Cardiac muscle cell (in vitro differentiated cells and primary cell): ENCODE measurements at regions not wholly inside any gene's neighbourhood (a gene's known extent, or its start where the extent isn't known, plus 50 kb on each side); places are given as distances from the start of the nearest gene placed in this dataset.

ENCODE experiments used
- DNase-seq, 2 donors: peaks; one replicate each; pipeline versions ENCODE4 v3.0.0 to v3.0.0-alpha.2; 2010 to 2017; ENCODE audit warnings: low read depth in 1 of 2, low spot score in 1 of 2
- H3K27ac ChIP-seq: fragments of 200-600 bp; sonication (generic); 2 replicates; pipeline ENCODE4 v1.5.1; 2016
- H3K27me3 ChIP-seq: fragments of 200-600 bp; sonication (generic); 2 replicates; pipeline ENCODE4 v1.6.0; 2016; ENCODE audit warnings: control low read depth
- H3K36me3 ChIP-seq: fragments of 200-600 bp; sonication (generic); 2 replicates; pipeline ENCODE4 v1.5.1; 2016; ENCODE audit warnings: control low read depth
- H3K4me1 ChIP-seq: fragments of 200-600 bp; sonication (generic); 2 replicates; pipeline ENCODE4 v1.8.1; 2017; ENCODE audit warnings: low read depth, mild to moderate bottlenecking, mixed run types
- H3K4me3 ChIP-seq: fragments of 200-600 bp; sonication (generic); 2 replicates; pipeline ENCODE4 v1.5.1; 2016; ENCODE audit warnings: mild to moderate bottlenecking
- H3K9me3 ChIP-seq: fragments of 200-600 bp; sonication (generic); 2 replicates; pipeline ENCODE4 v1.5.1; 2017; ENCODE audit warnings: low read depth, mild to moderate bottlenecking, control low read depth
- TF ChIP-seq, protein P1 (sequence below): IDR thresholded peaks from 2 replicates; pipeline ENCODE4 v1.5.1; 2012; ENCODE audit warnings: low read depth, mild to moderate bottlenecking, low read length

DNA sequence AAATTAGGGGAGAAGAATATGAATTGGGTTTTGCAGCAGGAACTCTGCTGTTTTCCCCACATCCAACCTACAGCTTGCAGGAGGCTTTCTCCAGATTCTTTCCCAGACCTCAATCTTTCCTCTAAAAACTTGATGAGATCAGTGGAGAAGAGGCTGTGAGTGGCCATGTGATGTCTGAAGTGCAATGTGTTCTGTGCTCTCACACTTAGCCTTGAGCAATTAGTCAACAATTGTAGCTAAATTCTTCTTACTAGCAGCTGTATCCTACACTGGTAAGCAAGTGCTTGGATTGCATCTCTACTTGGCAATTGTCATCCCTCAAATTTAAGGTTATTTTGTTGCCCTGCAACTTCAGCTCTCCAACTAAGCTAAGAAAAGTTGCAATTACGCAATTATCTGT is 807.3 kb upstream of the RGS18 start:
- no peaks in the 10 kb centered on the region for H3K36me3 ChIP-seq
- TF ChIP-seq, protein P1, sequence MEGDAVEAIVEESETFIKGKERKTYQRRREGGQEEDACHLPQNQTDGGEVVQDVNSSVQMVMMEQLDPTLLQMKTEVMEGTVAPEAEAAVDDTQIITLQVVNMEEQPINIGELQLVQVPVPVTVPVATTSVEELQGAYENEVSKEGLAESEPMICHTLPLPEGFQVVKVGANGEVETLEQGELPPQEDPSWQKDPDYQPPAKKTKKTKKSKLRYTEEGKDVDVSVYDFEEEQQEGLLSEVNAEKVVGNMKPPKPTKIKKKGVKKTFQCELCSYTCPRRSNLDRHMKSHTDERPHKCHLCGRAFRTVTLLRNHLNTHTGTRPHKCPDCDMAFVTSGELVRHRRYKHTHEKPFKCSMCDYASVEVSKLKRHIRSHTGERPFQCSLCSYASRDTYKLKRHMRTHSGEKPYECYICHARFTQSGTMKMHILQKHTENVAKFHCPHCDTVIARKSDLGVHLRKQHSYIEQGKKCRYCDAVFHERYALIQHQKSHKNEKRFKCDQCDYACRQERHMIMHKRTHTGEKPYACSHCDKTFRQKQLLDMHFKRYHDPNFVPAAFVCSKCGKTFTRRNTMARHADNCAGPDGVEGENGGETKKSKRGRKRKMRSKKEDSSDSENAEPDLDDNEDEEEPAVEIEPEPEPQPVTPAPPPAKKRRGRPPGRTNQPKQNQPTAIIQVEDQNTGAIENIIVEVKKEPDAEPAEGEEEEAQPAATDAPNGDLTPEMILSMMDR, result no peak
- H3K4me3 ChIP-seq, result no peak overlapping the region
- H3K4me1 ChIP-seq, result no peaks in the 10 kb centered on the region
- H3K27me3 ChIP-seq, result no peaks in the 10 kb centered on the region
- no peak for DNase-seq
- H3K27ac ChIP-seq, result no peak overlapping the region
- H3K9me3 ChIP-seq, result no peaks in the 10 kb centered on the region

DNA sequence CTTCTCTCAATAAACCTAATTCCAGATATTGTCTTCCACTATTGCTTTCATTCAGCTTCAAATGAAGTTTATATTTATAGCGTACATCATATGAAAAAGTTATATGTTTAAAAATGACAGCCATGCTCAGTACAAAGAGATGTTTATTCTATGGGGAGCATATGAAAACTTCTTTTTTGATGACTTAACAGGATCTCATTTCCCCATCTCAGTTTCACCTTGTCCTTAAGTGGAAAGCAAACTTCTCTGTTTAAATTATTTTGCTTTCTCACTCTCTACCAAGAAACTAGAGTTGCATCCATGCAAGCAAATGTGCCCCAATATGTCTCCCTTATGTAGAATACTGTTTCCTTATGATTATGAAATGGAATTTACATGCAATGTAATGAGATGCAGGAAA is 799.5 kb upstream of the RGS18 start:
- no peak overlapping the region for H3K27ac ChIP-seq
- TF ChIP-seq, protein P1, result no peak
- H3K9me3 ChIP-seq, result no peaks in the 10 kb centered on the region
- H3K4me1 ChIP-seq, result no peaks in the 10 kb centered on the region
- H3K36me3 ChIP-seq, result no peaks in the 10 kb centered on the region
- H3K4me3 ChIP-seq, result no peak overlapping the region
- no peak for DNase-seq
- no peaks in the 10 kb centered on the region for H3K27me3 ChIP-seq

DNA sequence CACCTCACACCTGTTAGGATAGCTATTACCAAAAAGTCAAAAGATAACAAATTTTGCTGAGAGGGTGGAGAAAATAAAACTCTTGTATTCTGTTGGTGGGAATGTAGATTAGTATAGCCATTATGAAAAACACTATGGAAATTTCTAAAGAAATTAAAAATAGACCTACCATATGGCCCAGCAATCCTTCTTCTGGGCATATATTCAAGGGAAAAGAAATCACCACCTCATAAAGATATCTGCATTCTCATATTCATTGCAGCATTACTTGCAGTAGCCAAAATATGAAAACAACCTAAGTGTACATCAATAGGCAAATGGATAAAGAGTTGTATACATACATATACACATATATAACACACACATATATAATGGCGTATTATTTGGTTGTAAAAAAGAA is 791.6 kb upstream of the RGS18 start:
- Histone ChIP-seq H3K9me3 (no peaks in the 10 kb centered on the region), H3K4me3 (no peak overlapping the region), H3K36me3 (no peaks in the 10 kb centered on the region), H3K27me3 (no peaks in the 10 kb centered on the region), H3K4me1 (no peaks in the 10 kb centered on the region), H3K27ac (no peak overlapping the region)
- no peak for DNase-seq
- TF ChIP-seq, protein P1, result no peak

DNA sequence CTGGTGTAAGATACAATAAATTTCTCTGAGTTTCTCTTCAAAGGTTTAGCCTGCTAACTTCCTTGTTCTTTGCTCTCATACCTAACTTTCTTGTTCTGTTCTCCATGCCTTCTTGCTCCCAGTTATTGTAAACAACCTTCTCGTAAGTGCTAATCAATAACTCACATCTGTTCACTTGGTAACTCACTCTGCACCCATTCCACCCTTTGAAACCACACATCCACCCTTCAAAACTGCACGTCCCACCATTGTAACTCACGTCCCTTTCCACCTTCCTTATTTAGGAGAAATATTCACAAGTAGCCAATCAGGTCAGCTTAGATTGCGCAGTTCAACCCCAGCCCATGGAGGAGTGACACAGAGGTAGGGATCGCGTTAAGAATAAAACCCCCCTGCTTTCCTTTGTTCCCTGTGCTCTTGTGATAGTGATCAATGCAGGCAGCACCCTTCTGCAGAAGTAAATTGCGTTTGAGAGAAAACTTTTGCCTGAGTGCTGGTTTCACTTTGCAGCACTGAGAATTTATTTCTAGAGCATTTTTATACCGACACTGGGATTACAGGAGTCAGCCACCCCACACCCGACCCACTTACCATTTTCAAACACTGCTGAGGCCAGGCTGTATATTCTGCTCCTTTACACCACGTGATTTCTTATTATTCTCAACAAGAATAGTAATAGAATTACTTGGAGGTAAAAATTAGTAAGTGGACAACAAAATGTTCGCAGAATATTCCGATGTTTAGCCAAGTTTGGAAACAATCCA is 789.2 kb upstream of the RGS18 start:
- Histone ChIP-seq H3K4me1 (no peaks in the 10 kb centered on the region), H3K27me3 (no peaks in the 10 kb centered on the region), H3K9me3 (no peaks in the 10 kb centered on the region), H3K27ac (no peak overlapping the region), H3K36me3 (no peaks in the 10 kb centered on the region), H3K4me3 (no peak overlapping the region)
- no peak for DNase-seq
- TF ChIP-seq, protein P1, result no peak

DNA sequence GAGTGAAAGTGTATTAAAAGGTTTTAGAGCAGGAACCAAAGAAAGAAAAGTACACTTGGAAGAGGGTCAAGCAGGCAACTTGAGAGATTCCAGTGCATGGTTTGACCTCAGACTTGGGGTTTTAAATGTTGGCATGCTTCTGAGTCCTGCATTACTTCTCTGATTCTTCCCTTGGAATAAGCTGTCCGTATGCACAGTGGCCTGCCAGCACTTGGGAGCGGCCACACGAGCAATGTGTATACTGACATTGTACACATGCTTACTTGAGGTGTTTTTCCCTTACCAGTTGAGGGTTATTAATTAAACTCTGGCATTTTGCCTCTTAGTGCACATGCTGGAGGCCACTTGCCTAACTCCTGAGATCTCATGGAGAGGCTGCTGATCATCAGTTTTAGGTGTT is 786.6 kb upstream of the RGS18 start:
- Histone ChIP-seq H3K27me3 (no peaks in the 10 kb centered on the region), H3K9me3 (no peaks in the 10 kb centered on the region), H3K36me3 (no peaks in the 10 kb centered on the region), H3K4me1 (no peaks in the 10 kb centered on the region), H3K4me3 (no peak overlapping the region), H3K27ac (no peak overlapping the region)
- no peak for DNase-seq
- TF ChIP-seq, protein P1, result no peak

DNA sequence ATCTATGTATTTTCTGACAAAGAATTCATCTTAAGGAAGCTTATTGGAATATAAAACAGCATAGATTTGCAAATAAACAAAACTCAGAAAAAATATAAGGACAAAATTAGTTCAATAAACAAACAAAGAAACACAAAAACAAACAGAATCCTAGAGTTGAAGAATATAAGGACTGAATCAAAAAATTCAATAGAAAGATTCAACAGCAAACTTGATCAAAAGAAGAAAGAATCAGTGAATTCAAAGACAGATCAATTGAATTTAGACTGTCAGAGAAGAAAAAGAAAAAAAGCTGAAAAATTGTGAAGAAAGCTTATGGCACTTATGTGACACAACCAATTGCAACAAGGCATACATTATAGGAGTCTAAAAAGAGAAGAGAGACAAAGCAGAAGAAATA is 770.0 kb upstream of the RGS18 start:
- no peaks in the 10 kb centered on the region for H3K9me3 ChIP-seq
- no peak overlapping the region for H3K4me3 ChIP-seq

More for the DNA sequence above, 770.0 kb upstream of the RGS18 start:
- TF ChIP-seq, protein P1, result no peak
- Histone ChIP-seq H3K36me3 (no peaks in the 10 kb centered on the region), H3K4me1 (no peaks in the 10 kb centered on the region), H3K27ac (no peak overlapping the region), H3K27me3 (no peaks in the 10 kb centered on the region)
- DNase-seq, result no peak
